Activated T-helper 2 cell treated with anti-CD3 and anti-CD28 coated beads, Interferon-gamma antibody, Interleukin-2, Interleukin-4, amounts not matched to agents 10 μg/mL and 5 μg/mL and 100 μg/mL, durations not matched to agents 14 hours and 24 hours and 36 hours (primary cell): ENCODE measurements at regions not wholly inside any gene's neighbourhood (a gene's known extent, or its start where the extent isn't known, plus 50 kb on each side); places are given as distances from the start of the nearest gene placed in this dataset.
"Not testable (repeated sequence)": the region's sequence is repeated elsewhere in the genome, so short reads cannot be mapped to it uniquely, and the experiment has no call there.

Experiments used
- DNase-seq: peaks from one replicate; pipeline ENCODE4 v3.0.0; 2021; ENCODE audit warnings: low spot score
- H3K27ac Mint-ChIP-seq: one replicate; pipeline ENCODE4 v1.8.0; 2021; ENCODE audit warnings: mixed read lengths
- H3K27me3 Mint-ChIP-seq: one replicate; pipeline ENCODE4 v1.8.0; 2021; ENCODE audit warnings: low read depth, mixed read lengths
- H3K36me3 Mint-ChIP-seq: one replicate; pipeline ENCODE4 v1.8.0; 2021; ENCODE audit warnings: low read depth, mixed read lengths
- H3K4me1 Mint-ChIP-seq: one replicate; pipeline ENCODE4 v1.8.0; 2021; ENCODE audit warnings: low read depth, mixed read lengths
- H3K4me3 Mint-ChIP-seq: one replicate; pipeline ENCODE4 v1.8.0; 2021; ENCODE audit warnings: low read depth, mild to moderate bottlenecking, moderate library complexity, mixed read lengths
- H3K9me3 Mint-ChIP-seq: one replicate; pipeline ENCODE4 v1.8.0; 2021; ENCODE audit warnings: mixed read lengths
- intact Hi-C: fragments of 100-400 bp; cut with micrococcal nuclease; formaldehyde crosslinking; loops from one replicate; pipeline ENCODE4 v1.15.1; 2023

GRCh38 chr4:143819029-143819428, 86.3 kb downstream of the GYPE start:
- Mint-ChIP-seq H3K27ac (no peak overlapping the region), H3K4me3 (no peak overlapping the region), H3K4me1 (no peaks in the 10 kb centered on the region), H3K27me3 (no peaks in the 10 kb centered on the region), H3K36me3 (no peaks in the 10 kb centered on the region), H3K9me3 (no peaks in the 10 kb centered on the region)
- intact Hi-C loops, result no loop called here
- DNase-seq, result no peak

- H3K9me3 Mint-ChIP-seq, H3K4me3 Mint-ChIP-seq, DNase-seq, H3K27ac Mint-ChIP-seq, H3K27me3 Mint-ChIP-seq, H3K4me1 Mint-ChIP-seq, H3K36me3 Mint-ChIP-seq, intact Hi-C loops: not testable (repeated sequence)
Measured at GRCh38 chr4:143817866-143818265, 87.5 kb downstream of the GYPE start.

- not testable (repeated sequence) for H3K36me3 Mint-ChIP-seq, H3K9me3 Mint-ChIP-seq
Measured at GRCh38 chr4:143815375-143815774, 90.0 kb downstream of the GYPE start.

GRCh38 chr4:143813431-143814154, 91.8 kb downstream of the GYPE start:
- H3K27ac Mint-ChIP-seq, H3K4me3 Mint-ChIP-seq, H3K36me3 Mint-ChIP-seq, H3K9me3 Mint-ChIP-seq, intact Hi-C loops, DNase-seq, H3K27me3 Mint-ChIP-seq, H3K4me1 Mint-ChIP-seq: not testable (repeated sequence)

More at GRCh38 chr4:143815375-143815774, 90.0 kb downstream of the GYPE start:
- H3K27me3 Mint-ChIP-seq, H3K4me1 Mint-ChIP-seq, H3K4me3 Mint-ChIP-seq, H3K27ac Mint-ChIP-seq, intact Hi-C loops, DNase-seq: not testable (repeated sequence)

- not testable (repeated sequence) for H3K27me3 Mint-ChIP-seq
Measured at GRCh38 chr4:143791693-143792092, 91.2 kb upstream of the FREM3 start.

GRCh38 chr4:143790425-143790824, 90.0 kb upstream of the FREM3 start:
- H3K27me3 Mint-ChIP-seq, intact Hi-C loops, H3K9me3 Mint-ChIP-seq, H3K36me3 Mint-ChIP-seq, H3K4me1 Mint-ChIP-seq, H3K4me3 Mint-ChIP-seq, DNase-seq, H3K27ac Mint-ChIP-seq: not testable (repeated sequence)

More at GRCh38 chr4:143791693-143792092, 91.2 kb upstream of the FREM3 start:
- H3K27ac Mint-ChIP-seq, H3K9me3 Mint-ChIP-seq, DNase-seq, H3K4me1 Mint-ChIP-seq, intact Hi-C loops, H3K36me3 Mint-ChIP-seq, H3K4me3 Mint-ChIP-seq: not testable (repeated sequence)

GRCh38 chr4:143789618-143790017, 89.1 kb upstream of the FREM3 start:
- H3K36me3 Mint-ChIP-seq, intact Hi-C loops, H3K4me3 Mint-ChIP-seq, H3K9me3 Mint-ChIP-seq, DNase-seq, H3K27me3 Mint-ChIP-seq, H3K27ac Mint-ChIP-seq, H3K4me1 Mint-ChIP-seq: not testable (repeated sequence)

- no peaks in the 10 kb centered on the region for H3K4me1 Mint-ChIP-seq
- intact Hi-C loops, result no loop called here
- H3K27me3 Mint-ChIP-seq, result no peaks in the 10 kb centered on the region
- H3K36me3 Mint-ChIP-seq, result no peaks in the 10 kb centered on the region
- H3K27ac Mint-ChIP-seq, result no peak overlapping the region
- DNase-seq, result no peak
- peaks cover 7% of the 10 kb centered on the region for H3K9me3 Mint-ChIP-seq
- no peak overlapping the region for H3K4me3 Mint-ChIP-seq
Measured at GRCh38 chr4:143784567-143784966, 84.1 kb upstream of the FREM3 start.

GRCh38 chr4:143782521-143782920, 82.0 kb upstream of the FREM3 start:
- H3K4me3 Mint-ChIP-seq, result no peak overlapping the region
- no peaks in the 10 kb centered on the region for H3K4me1 Mint-ChIP-seq
- no peak overlapping the region for H3K27ac Mint-ChIP-seq
- no peaks in the 10 kb centered on the region for H3K27me3 Mint-ChIP-seq
- DNase-seq, result no peak
- no peaks in the 10 kb centered on the region for H3K36me3 Mint-ChIP-seq
- peaks cover 7% of the 10 kb centered on the region for H3K9me3 Mint-ChIP-seq
- intact Hi-C loops, result no loop called here

GRCh38 chr4:143773998-143774895, 73.8 kb upstream of the FREM3 start:
- peaks cover 2% of the 10 kb centered on the region for H3K27me3 Mint-ChIP-seq
- DNase-seq, result peak; percentile 21
- no peak overlapping the region for H3K27ac Mint-ChIP-seq
- no peaks in the 10 kb centered on the region for H3K36me3 Mint-ChIP-seq
- H3K9me3 Mint-ChIP-seq, result no peaks in the 10 kb centered on the region
- H3K4me1 Mint-ChIP-seq, result no peaks in the 10 kb centered on the region
- intact Hi-C loops, result loop anchor here (5.0 kb wide), 1 partner anchor 133 kb away; the partner anchor contains the start of gene GYPE
- H3K4me3 Mint-ChIP-seq, result no peak overlapping the region

- Mint-ChIP-seq H3K27me3 (peaks cover 2% of the 10 kb centered on the region), H3K4me1 (no peaks in the 10 kb centered on the region), H3K36me3 (no peaks in the 10 kb centered on the region), H3K27ac (no peak overlapping the region), H3K9me3 (no peaks in the 10 kb centered on the region), H3K4me3 (no peak overlapping the region)
- intact Hi-C loops, result loop anchor here (5.0 kb wide), 1 partner anchor 136 kb away; the partner anchor contains the start of gene GYPE
- no peak for DNase-seq
Measured at GRCh38 chr4:143771269-143771668, 70.8 kb upstream of the FREM3 start.

GRCh38 chr4:143768007-143768591, 67.6 kb upstream of the FREM3 start:
- DNase-seq, result no peak
- Mint-ChIP-seq H3K27me3 (peaks cover 2% of the 10 kb centered on the region), H3K4me3 (no peak overlapping the region), H3K27ac (no peak overlapping the region), H3K4me1 (no peaks in the 10 kb centered on the region), H3K9me3 (no peaks in the 10 kb centered on the region), H3K36me3 (no peaks in the 10 kb centered on the region)
- intact Hi-C loops, result no loop called here

GRCh38 chr4:143763587-143763986, 63.1 kb upstream of the FREM3 start:
- intact Hi-C loops, result no loop called here
- no peaks in the 10 kb centered on the region for H3K27me3 Mint-ChIP-seq
- H3K4me3 Mint-ChIP-seq, result no peak overlapping the region
- H3K4me1 Mint-ChIP-seq, result no peaks in the 10 kb centered on the region
- DNase-seq, result no peak
- H3K9me3 Mint-ChIP-seq, result no peaks in the 10 kb centered on the region
- H3K27ac Mint-ChIP-seq, result no peak overlapping the region
- no peaks in the 10 kb centered on the region for H3K36me3 Mint-ChIP-seq
